ENCODE measurements at regions not wholly inside any gene's neighbourhood (a gene's known extent, or its start where the extent isn't known, plus 50 kb on each side); places are given as distances from the start of the nearest gene placed in this dataset.

- no peak overlapping the region for H3K4me3 Mint-ChIP-seq
- peaks cover 3% of the 10 kb centered on the region for H3K9me3 Mint-ChIP-seq
- H3K27me3 Mint-ChIP-seq = no peaks in the 10 kb centered on the region
- H3K27ac Mint-ChIP-seq = no peak overlapping the region
- no peak for DNase-seq
- no peaks in the 10 kb centered on the region for H3K4me1 Mint-ChIP-seq
- ATAC-seq (ENCODE audit: low read depth) = no peak
- H3K36me3 Mint-ChIP-seq = no peaks in the 10 kb centered on the region
- POLR2A ChIA-PET = no interaction called here
Observed at GRCh38 chr2:16268301-16269000, 328.1 kb downstream of the MYCN start.

GRCh38 chr2:16266571-16266970 is 326.2 kb downstream of the MYCN start:
- H3K36me3 Mint-ChIP-seq = no peaks in the 10 kb centered on the region
- peaks cover 2% of the 10 kb centered on the region for H3K9me3 Mint-ChIP-seq
- ATAC-seq (ENCODE audit: low read depth) (no peak), DNase-seq (no peak)
- no peak overlapping the region for H3K4me3 Mint-ChIP-seq
- no peak overlapping the region for H3K27ac Mint-ChIP-seq
- peaks cover under 1% of the 10 kb centered on the region for H3K27me3 Mint-ChIP-seq
- POLR2A ChIA-PET = no interaction called here
- no peaks in the 10 kb centered on the region for H3K4me1 Mint-ChIP-seq

- H3K27me3 Mint-ChIP-seq = peaks cover 5% of the 10 kb centered on the region
- no peaks in the 10 kb centered on the region for H3K36me3 Mint-ChIP-seq
- H3K27ac Mint-ChIP-seq = no peak overlapping the region
- H3K4me1 Mint-ChIP-seq = no peaks in the 10 kb centered on the region
- peaks cover 2% of the 10 kb centered on the region for H3K9me3 Mint-ChIP-seq
- ATAC-seq (ENCODE audit: low read depth) (no peak), DNase-seq (no peak)
- no peak overlapping the region for H3K4me3 Mint-ChIP-seq
- POLR2A ChIA-PET = no interaction called here
Observed at GRCh38 chr2:16264931-16265540, 324.7 kb downstream of the MYCN start.

GRCh38 chr2:16264491-16264890 is 324.1 kb downstream of the MYCN start:
- Mint-ChIP-seq H3K4me3 (no peak overlapping the region), H3K27me3 (peaks cover 5% of the 10 kb centered on the region), H3K36me3 (no peaks in the 10 kb centered on the region), H3K9me3 (peaks cover 2% of the 10 kb centered on the region), H3K4me1 (no peaks in the 10 kb centered on the region), H3K27ac (no peak overlapping the region)
- ATAC-seq (ENCODE audit: low read depth) (no peak), DNase-seq (no peak)
- POLR2A ChIA-PET = no interaction called here

- DNase-seq (no peak), ATAC-seq (ENCODE audit: low read depth) (no peak)
- no peak overlapping the region for H3K4me3 Mint-ChIP-seq
- H3K36me3 Mint-ChIP-seq = no peaks in the 10 kb centered on the region
- POLR2A ChIA-PET = no interaction called here
- H3K27me3 Mint-ChIP-seq = peaks cover 15% of the 10 kb centered on the region
- peaks cover 2% of the 10 kb centered on the region for H3K9me3 Mint-ChIP-seq
- H3K27ac Mint-ChIP-seq = no peak overlapping the region
- H3K4me1 Mint-ChIP-seq = no peaks in the 10 kb centered on the region
Observed at GRCh38 chr2:16263241-16263890, 323.0 kb downstream of the MYCN start.

- Mint-ChIP-seq H3K27me3 (peaks cover 22% of the 10 kb centered on the region), H3K27ac (no peak overlapping the region), H3K4me3 (no peak overlapping the region), H3K9me3 (peaks cover 2% of the 10 kb centered on the region), H3K36me3 (no peaks in the 10 kb centered on the region), H3K4me1 (no peaks in the 10 kb centered on the region)
- no peak for ATAC-seq (ENCODE audit: low read depth)
- no peak for DNase-seq
- POLR2A ChIA-PET = no interaction called here
Observed at GRCh38 chr2:16262526-16263178, 322.3 kb downstream of the MYCN start.

GRCh38 chr2:16261791-16262190 is 321.4 kb downstream of the MYCN start:
- H3K9me3 Mint-ChIP-seq = no peaks in the 10 kb centered on the region
- POLR2A ChIA-PET = no interaction called here
- no peak overlapping the region for H3K27ac Mint-ChIP-seq
- no peak overlapping the region for H3K4me3 Mint-ChIP-seq
- H3K4me1 Mint-ChIP-seq = peaks cover 6% of the 10 kb centered on the region
- H3K27me3 Mint-ChIP-seq = peaks cover 26% of the 10 kb centered on the region
- DNase-seq (no peak), ATAC-seq (ENCODE audit: low read depth) (no peak)
- H3K36me3 Mint-ChIP-seq = no peaks in the 10 kb centered on the region

- Mint-ChIP-seq H3K36me3 (no peaks in the 10 kb centered on the region), H3K27ac (no peak overlapping the region), H3K27me3 (peaks cover 26% of the 10 kb centered on the region), H3K4me3 (no peak overlapping the region), H3K4me1 (peaks cover 6% of the 10 kb centered on the region), H3K9me3 (no peaks in the 10 kb centered on the region)
- DNase-seq (no peak), ATAC-seq (ENCODE audit: low read depth) (no peak)
- POLR2A ChIA-PET = no interaction called here
Observed at GRCh38 chr2:16261071-16261470, 320.7 kb downstream of the MYCN start.

- H3K27me3 Mint-ChIP-seq = peaks cover 32% of the 10 kb centered on the region
- no peaks in the 10 kb centered on the region for H3K36me3 Mint-ChIP-seq
- no peak overlapping the region for H3K4me3 Mint-ChIP-seq
- DNase-seq (no peak), ATAC-seq (ENCODE audit: low read depth) (no peak)
- no peak overlapping the region for H3K27ac Mint-ChIP-seq
- no peaks in the 10 kb centered on the region for H3K9me3 Mint-ChIP-seq
- POLR2A ChIA-PET = no interaction called here
- peaks cover 6% of the 10 kb centered on the region for H3K4me1 Mint-ChIP-seq
Observed at GRCh38 chr2:16260041-16260830, 319.9 kb downstream of the MYCN start.

GRCh38 chr2:16259010-16259409 is 318.7 kb downstream of the MYCN start:
- ATAC-seq (ENCODE audit: low read depth) (no peak), DNase-seq (no peak)
- Mint-ChIP-seq H3K36me3 (no peaks in the 10 kb centered on the region), H3K4me3 (no peak overlapping the region), H3K27ac (no peak overlapping the region), H3K27me3 (peaks cover 37% of the 10 kb centered on the region), H3K4me1 (peaks cover 6% of the 10 kb centered on the region), H3K9me3 (no peaks in the 10 kb centered on the region)
- POLR2A ChIA-PET = no interaction called here

- H3K9me3 Mint-ChIP-seq = no peaks in the 10 kb centered on the region
Observed at GRCh38 chr2:16258350-16258749, 318.0 kb downstream of the MYCN start.

GRCh38 chr2:16257322-16258028 is 317.1 kb downstream of the MYCN start:
- POLR2A ChIA-PET = no interaction called here
- no peaks in the 10 kb centered on the region for H3K36me3 Mint-ChIP-seq
- H3K4me1 Mint-ChIP-seq = peaks cover 6% of the 10 kb centered on the region
- no peak overlapping the region for H3K4me3 Mint-ChIP-seq
- ATAC-seq (ENCODE audit: low read depth) (no peak), DNase-seq (no peak)
- H3K27me3 Mint-ChIP-seq = peaks cover 39% of the 10 kb centered on the region
- no peaks in the 10 kb centered on the region for H3K9me3 Mint-ChIP-seq
- no peak overlapping the region for H3K27ac Mint-ChIP-seq

More at GRCh38 chr2:16258350-16258749, 318.0 kb downstream of the MYCN start:
- H3K27ac Mint-ChIP-seq = no peak overlapping the region
- POLR2A ChIA-PET = no interaction called here
- ATAC-seq (ENCODE audit: low read depth) (no peak), DNase-seq (no peak)
- H3K36me3 Mint-ChIP-seq = no peaks in the 10 kb centered on the region
- H3K4me1 Mint-ChIP-seq = peaks cover 6% of the 10 kb centered on the region
- H3K27me3 Mint-ChIP-seq = peaks cover 37% of the 10 kb centered on the region
- H3K4me3 Mint-ChIP-seq = no peak overlapping the region

Data from activated naive CD8-positive, alpha-beta T cell treated with anti-CD3 and anti-CD28 coated beads, Interleukin-2, amount 10 ng/mL, durations not matched to agents 7 days and 5 days (primary cell).